ENCODE measurements at regions not wholly inside any gene's neighbourhood (a gene's known extent, or its start where the extent isn't known, plus 50 kb on each side); places are given as distances from the start of the nearest gene placed in this dataset.

GRCh38 chr9:29511680-29512079, 1938.4 kb upstream of the C9orf72 start:
- DNase-seq, result no peak
- TF ChIP-seq POLR2A (IDR thresholded peaks at IDR 0.05), result no peak
- TF ChIP-seq CTCF (IDR thresholded peaks at IDR 0.05), result no peak
- no peaks in the 10 kb centered on the region for H3K9me3 ChIP-seq
- 71 to 85% methylated on average over 1 of the region's 1 CpG for WGBS, 2 donors
- H3K27me3 ChIP-seq, result no peaks in the 10 kb centered on the region
- peaks cover 0 to 5% of the 10 kb centered on the region in 2 donors for H3K4me1 ChIP-seq
- no peaks in the 10 kb centered on the region for H3K36me3 ChIP-seq
- no peak overlapping the region for H3K27ac ChIP-seq
- H3K4me3 ChIP-seq (replicated peaks in 1 of 3), result no peak overlapping the region
- intact Hi-C loops (cut with DNase I), result no loop called here

- Histone ChIP-seq H3K4me1 (peaks cover 0 to 5% of the 10 kb centered on the region in 2 donors), H3K9me3 (no peaks in the 10 kb centered on the region), H3K4me3 (replicated peaks in 1 of 3) (no peak overlapping the region), H3K27me3 (no peaks in the 10 kb centered on the region), H3K36me3 (no peaks in the 10 kb centered on the region), H3K27ac (no peak overlapping the region)
- TF ChIP-seq POLR2A (IDR thresholded peaks at IDR 0.05), result no peak
- TF ChIP-seq CTCF (IDR thresholded peaks at IDR 0.05), result no peak
- DNase-seq, result peak; percentile 78 to 81
- 11 to 24% methylated on average over 8 to 10 of the region's 11 CpGs for WGBS, 2 donors
- intact Hi-C loops (cut with DNase I), result no loop called here
Observed at GRCh38 chr9:29514336-29514735, 1941.1 kb upstream of the C9orf72 start.

- no peak for TF ChIP-seq POLR2A (IDR thresholded peaks at IDR 0.05)
- no peak for TF ChIP-seq CTCF (IDR thresholded peaks at IDR 0.05)
- H3K27ac ChIP-seq, result no peak overlapping the region
- H3K36me3 ChIP-seq, result no peaks in the 10 kb centered on the region
- H3K4me1 ChIP-seq, result peaks cover 0 to 5% of the 10 kb centered on the region in 2 donors
- no peaks in the 10 kb centered on the region for H3K27me3 ChIP-seq
- intact Hi-C loops (cut with DNase I), result no loop called here
- 36 to 48% methylated on average over 8 of the region's 8 CpGs for whole genome bisulfite sequencing, 2 donors
- no peak for DNase-seq
- H3K4me3 ChIP-seq (replicated peaks in 1 of 3), result no peak overlapping the region
- H3K9me3 ChIP-seq, result no peaks in the 10 kb centered on the region
Observed at GRCh38 chr9:29514862-29515261, 1941.6 kb upstream of the C9orf72 start.

- TF ChIP-seq CTCF (IDR thresholded peaks at IDR 0.05), result no peak
- intact Hi-C loops (cut with DNase I), result no loop called here
- H3K27me3 ChIP-seq, result no peaks in the 10 kb centered on the region
- H3K27ac ChIP-seq, result no peak overlapping the region
- no peak for DNase-seq
- WGBS, 2 donors, result 84 to 93% methylated on average over 3 of the region's 3 CpGs
- no peaks in the 10 kb centered on the region for H3K4me1 ChIP-seq
- no peaks in the 10 kb centered on the region for H3K9me3 ChIP-seq
- no peak overlapping the region for H3K4me3 ChIP-seq (replicated peaks in 1 of 3)
- no peaks in the 10 kb centered on the region for H3K36me3 ChIP-seq
Observed at GRCh38 chr9:29548436-29548835, 1975.2 kb upstream of the C9orf72 start.

DNA sequence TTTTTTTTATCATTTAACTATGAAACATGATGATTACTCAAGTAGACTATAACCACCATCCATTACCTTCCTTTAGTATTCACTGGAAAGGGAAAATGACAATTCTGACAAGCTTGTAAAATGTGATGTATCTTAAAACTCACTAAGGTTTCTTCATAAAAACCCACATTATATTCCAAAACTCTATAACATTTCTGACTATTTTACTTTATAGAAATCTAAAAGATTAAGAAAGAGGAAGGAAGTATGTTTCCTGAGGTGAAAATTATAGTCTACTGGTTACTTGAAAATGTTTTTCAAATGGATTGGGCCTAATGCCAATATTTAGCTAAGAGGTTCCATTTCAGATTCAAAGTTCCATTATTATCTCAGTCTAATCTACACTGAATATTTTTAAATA, 1982.2 kb upstream of the C9orf72 start:
- TF ChIP-seq CTCF (IDR thresholded peaks at IDR 0.05), result no peak
- TF ChIP-seq POLR2A (IDR thresholded peaks at IDR 0.05), result no peak
- no peak overlapping the region for H3K27ac ChIP-seq
- no peaks in the 10 kb centered on the region for H3K9me3 ChIP-seq
- no peak for DNase-seq
- H3K27me3 ChIP-seq, result no peaks in the 10 kb centered on the region
- H3K4me3 ChIP-seq (replicated peaks in 1 of 3), result no peak overlapping the region
- H3K4me1 ChIP-seq, result no peaks in the 10 kb centered on the region
- intact Hi-C loops (cut with DNase I), result no loop called here
- no peaks in the 10 kb centered on the region for H3K36me3 ChIP-seq

Measured in thyroid gland (tissue), 4 donors.